C4-2B (cell line): ENCODE measurements at regions not wholly inside any gene's neighbourhood (a gene's known extent, or its start where the extent isn't known, plus 50 kb on each side); places are given as distances from the start of the nearest gene placed in this dataset.

ENCODE experiments used
- H3K27ac ChIP-seq: fragments of 450-650 bp; 2 replicates; pipeline ENCODE4 v1.5.1; 2017
- ZFX ChIP-seq: fragments of 450-650 bp; IDR thresholded peaks from 2 replicates; pipeline ENCODE4 v1.6.1; 2017
- TF ChIP-seq, protein P1 (sequence below): fragments of 450-650 bp; conservative IDR thresholded peaks from 2 replicates; pipeline ENCODE4 v1.5.1; 2017; ENCODE audit warnings: mild to moderate bottlenecking

DNA sequence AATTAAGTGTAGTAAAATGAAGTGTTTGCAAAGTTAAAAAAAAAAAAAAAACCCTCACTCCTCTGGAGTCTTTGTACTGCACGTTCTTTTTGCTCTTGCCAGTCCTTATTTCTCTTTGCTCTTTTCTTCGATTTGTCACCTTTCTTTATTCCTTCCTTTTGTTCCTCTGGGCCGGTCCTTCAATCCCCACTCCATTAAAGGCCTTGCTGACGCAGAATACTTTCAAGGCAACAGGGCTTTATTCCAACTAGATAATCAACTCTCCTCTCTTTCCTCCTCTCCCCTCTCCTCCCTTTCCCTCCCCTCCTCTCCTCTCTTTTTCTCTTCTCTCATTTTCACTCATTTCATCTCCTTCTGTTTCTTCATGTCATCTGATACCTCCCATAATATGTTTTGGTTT, 138.2 kb upstream of the NTM start:
- no peak overlapping the region for H3K27ac ChIP-seq
- TF ChIP-seq ZFX = no peak
- TF ChIP-seq, protein P1, sequence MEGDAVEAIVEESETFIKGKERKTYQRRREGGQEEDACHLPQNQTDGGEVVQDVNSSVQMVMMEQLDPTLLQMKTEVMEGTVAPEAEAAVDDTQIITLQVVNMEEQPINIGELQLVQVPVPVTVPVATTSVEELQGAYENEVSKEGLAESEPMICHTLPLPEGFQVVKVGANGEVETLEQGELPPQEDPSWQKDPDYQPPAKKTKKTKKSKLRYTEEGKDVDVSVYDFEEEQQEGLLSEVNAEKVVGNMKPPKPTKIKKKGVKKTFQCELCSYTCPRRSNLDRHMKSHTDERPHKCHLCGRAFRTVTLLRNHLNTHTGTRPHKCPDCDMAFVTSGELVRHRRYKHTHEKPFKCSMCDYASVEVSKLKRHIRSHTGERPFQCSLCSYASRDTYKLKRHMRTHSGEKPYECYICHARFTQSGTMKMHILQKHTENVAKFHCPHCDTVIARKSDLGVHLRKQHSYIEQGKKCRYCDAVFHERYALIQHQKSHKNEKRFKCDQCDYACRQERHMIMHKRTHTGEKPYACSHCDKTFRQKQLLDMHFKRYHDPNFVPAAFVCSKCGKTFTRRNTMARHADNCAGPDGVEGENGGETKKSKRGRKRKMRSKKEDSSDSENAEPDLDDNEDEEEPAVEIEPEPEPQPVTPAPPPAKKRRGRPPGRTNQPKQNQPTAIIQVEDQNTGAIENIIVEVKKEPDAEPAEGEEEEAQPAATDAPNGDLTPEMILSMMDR = no peak

GRCh38 chr11:131234221-131234620, 136.2 kb upstream of the NTM start:
- no peak overlapping the region for H3K27ac ChIP-seq
- TF ChIP-seq, protein P1 = no peak
- no peak for TF ChIP-seq ZFX

- TF ChIP-seq, protein P1 = no peak
- no peak for TF ChIP-seq ZFX
- no peak overlapping the region for H3K27ac ChIP-seq
Observed at GRCh38 chr11:131235328-131236298, 134.8 kb upstream of the NTM start.

GRCh38 chr11:131240421-131240820, 130.0 kb upstream of the NTM start:
- no peak overlapping the region for H3K27ac ChIP-seq
- TF ChIP-seq, protein P1 = no peak
- no peak for TF ChIP-seq ZFX

DNA sequence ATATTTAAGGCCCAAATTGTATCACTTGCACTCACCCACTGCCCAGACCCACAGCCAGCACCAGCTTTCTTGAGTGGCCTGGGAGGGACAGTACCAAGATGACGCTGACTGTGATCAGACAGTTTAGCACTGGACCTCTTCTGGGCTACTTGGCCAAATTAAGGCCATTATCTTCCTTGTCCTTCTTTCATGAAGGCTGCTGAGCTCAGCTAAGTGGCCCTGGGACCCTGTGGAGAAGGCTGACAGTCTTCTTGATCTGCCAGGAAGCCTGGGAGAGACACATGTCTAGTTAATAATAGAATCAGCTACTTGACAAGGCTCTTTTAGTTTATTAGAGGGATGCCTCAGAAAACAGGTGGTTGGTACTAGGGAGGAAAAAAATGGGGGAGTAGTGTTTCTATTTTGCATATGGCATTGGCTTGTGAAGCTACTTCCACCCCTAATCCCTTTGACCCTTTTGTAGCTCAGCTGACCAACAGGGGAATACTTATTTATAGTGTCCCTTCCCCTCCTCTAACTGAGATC, 127.9 kb upstream of the NTM start:
- TF ChIP-seq ZFX = no peak
- TF ChIP-seq, protein P1 = no peak
- no peak overlapping the region for H3K27ac ChIP-seq

DNA sequence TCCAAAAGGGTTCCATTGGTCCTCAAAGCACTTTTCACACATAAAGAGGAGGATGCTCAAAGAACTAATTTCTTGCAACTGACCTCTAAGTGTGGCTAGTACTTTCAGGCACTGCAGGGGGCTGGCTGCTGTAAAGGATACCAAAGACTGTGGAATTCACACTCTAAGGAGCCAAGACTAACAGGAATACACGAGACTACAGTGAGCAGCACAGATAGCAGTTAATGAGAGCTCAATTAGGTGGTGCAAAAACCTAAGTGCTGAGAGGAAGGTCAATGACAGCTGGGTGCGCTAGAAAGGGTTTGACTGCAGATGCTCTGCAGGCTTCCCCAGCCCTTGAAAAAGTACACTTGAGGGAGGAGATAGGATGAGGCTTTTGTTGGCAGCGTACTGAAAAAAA, 124.3 kb upstream of the NTM start:
- TF ChIP-seq ZFX = no peak
- TF ChIP-seq, protein P1 = no peak
- H3K27ac ChIP-seq = no peak overlapping the region

DNA sequence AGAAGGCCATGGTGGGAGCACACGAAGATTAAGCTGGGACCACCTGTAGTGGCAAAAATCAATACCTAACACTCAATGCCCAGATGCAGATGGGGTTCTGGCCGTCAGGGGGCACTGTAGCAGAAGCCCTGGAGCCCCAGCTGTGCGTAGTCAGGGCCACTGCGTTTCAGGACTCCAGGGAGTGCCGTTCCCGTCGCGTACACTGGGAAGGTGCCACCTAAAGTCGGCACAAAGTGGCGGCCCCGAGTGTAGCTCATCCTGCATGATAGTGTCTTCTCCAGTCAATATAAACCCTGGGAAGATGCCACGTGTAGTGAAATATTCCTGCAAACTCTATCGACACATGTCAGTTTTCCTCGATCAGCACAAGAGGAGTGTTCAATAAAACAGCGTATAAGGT, 123.8 kb upstream of the NTM start:
- no peak overlapping the region for H3K27ac ChIP-seq
- TF ChIP-seq ZFX = no peak
- TF ChIP-seq, protein P1 = peak; percentile 85
